Karpas-422 (cell line): ENCODE measurements at regions not wholly inside any gene's neighbourhood (a gene's known extent, or its start where the extent isn't known, plus 50 kb on each side); places are given as distances from the start of the nearest gene placed in this dataset.

Experiments
- DNase-seq: peaks from one replicate; pipeline ENCODE4 v3.0.0-alpha.2; 2015
- H2AFZ ChIP-seq: fragments of 200-600 bp; sonication (generic); 2 replicates; pipeline ENCODE4 v1.6.1; 2014; ENCODE audit warnings: antibody characterized with exemption, low read length, mixed read lengths
- H3K27ac ChIP-seq: fragments of 200-600 bp; sonication (generic); 2 replicates; pipeline ENCODE4 v1.5.1; 2014; ENCODE audit warnings: mild to moderate bottlenecking, low read length, moderate library complexity
- H3K27me3 ChIP-seq: fragments of 200-600 bp; sonication (generic); 2 replicates; pipeline ENCODE4 v1.6.1; 2014; ENCODE audit warnings: low read length, mixed read lengths
- H3K36me3 ChIP-seq: fragments of 200-600 bp; sonication (generic); 2 replicates; pipeline ENCODE4 v1.6.1; 2014; ENCODE audit warnings: low read length, mixed read lengths; ENCODE audit not compliant: insufficient read depth
- H3K4me1 ChIP-seq: fragments of 200-600 bp; sonication (generic); 2 replicates; pipeline ENCODE4 v1.6.1; 2014; ENCODE audit warnings: mild to moderate bottlenecking, low read length, mixed read lengths
- H3K4me2 ChIP-seq: fragments of 200-600 bp; sonication (generic); 2 replicates; pipeline ENCODE4 v1.6.1; 2014; ENCODE audit warnings: low read length, low read depth, mild to moderate bottlenecking; ENCODE audit not compliant: poor library complexity, severe bottlenecking
- H3K4me3 ChIP-seq: fragments of 200-600 bp; sonication (generic); 2 replicates; pipeline ENCODE4 v1.5.1; 2014; ENCODE audit warnings: mild to moderate bottlenecking, antibody characterized with exemption, low read length, mixed read lengths
- H3K79me2 ChIP-seq: fragments of 200-600 bp; sonication (generic); 2 replicates; pipeline ENCODE4 v1.6.1; 2014; ENCODE audit warnings: mild to moderate bottlenecking, low read length, mixed read lengths
- H3K9ac ChIP-seq: fragments of 200-600 bp; sonication (generic); 2 replicates; pipeline ENCODE4 v1.6.0; 2014; ENCODE audit warnings: low read length
- H3K9me2 ChIP-seq: fragments of 200-600 bp; sonication (generic), shearing (Covaris generic); replicated peaks from 2 replicates; pipeline ENCODE4 v1.6.0; 2014; ENCODE audit warnings: mild to moderate bottlenecking, low read length, moderate library complexity; ENCODE audit not compliant: insufficient read depth
- H3K9me3 ChIP-seq: fragments of 300-700, 200-600 bp; sonication (generic); 2 replicates; pipeline ENCODE4 v1.6.1; 2014; ENCODE audit warnings: low read length, mixed read lengths
- H4K20me1 ChIP-seq: fragments of 200-600 bp; sonication (generic); 2 replicates; pipeline ENCODE4 v1.6.1; 2014; ENCODE audit warnings: mild to moderate bottlenecking, antibody characterized with exemption, low read length, low read depth; ENCODE audit not compliant: insufficient read depth

DNA sequence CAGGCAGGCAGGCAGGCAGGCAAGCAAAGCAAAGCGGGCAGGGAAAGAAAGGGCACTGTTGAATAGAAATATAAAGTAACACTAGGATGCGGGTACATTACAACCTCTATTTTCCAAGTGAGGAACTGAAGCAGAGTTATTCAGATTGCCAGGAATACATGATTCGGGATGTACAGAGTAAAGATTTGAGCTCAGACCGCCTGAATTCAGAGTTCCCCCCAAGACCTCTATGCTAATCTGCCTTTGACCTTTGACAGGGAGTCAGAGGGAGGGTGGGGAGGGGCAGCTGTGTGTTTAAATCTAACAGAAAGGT lies 271.9 kb upstream of the SMIM31 start:
- Histone ChIP-seq H3K36me3 (no peaks in the 10 kb centered on the region), H4K20me1 (no peaks in the 10 kb centered on the region), H3K4me3 (no peak overlapping the region), H2AFZ (no peak overlapping the region), H3K9me2 (no peaks in the 10 kb centered on the region), H3K27me3 (0 out of 2 replicates have a peak, but pooled peaks cover 4% of the 10 kb centered on the region), H3K9me3 (no peaks in the 10 kb centered on the region), H3K9ac (no peak overlapping the region), H3K79me2 (no peaks in the 10 kb centered on the region), H3K27ac (no peak overlapping the region), H3K4me2 (no peak overlapping the region), H3K4me1 (no peaks in the 10 kb centered on the region)
- DNase-seq: no peak

DNA sequence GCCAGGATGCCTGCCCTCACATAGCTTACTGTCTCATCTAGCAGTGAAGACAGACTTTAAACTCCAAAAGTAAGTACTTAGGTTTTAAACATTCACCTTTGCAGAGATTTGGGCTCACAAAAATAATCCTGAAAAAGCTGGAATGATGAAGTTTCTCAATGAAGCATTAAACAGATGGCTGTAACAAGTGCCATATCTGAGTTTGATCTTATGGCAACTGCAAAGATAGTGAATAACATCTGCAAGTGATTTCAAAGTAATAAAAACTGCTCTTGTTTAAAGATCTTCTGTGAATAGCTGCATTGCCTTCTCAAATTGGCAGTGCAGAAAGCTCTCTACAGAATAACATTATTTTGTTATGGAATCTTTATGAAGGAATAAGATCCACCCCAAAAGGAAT lies 271.2 kb upstream of the SMIM31 start:
- H3K4me2 ChIP-seq: no peak overlapping the region
- H3K36me3 ChIP-seq: no peaks in the 10 kb centered on the region
- no peaks in the 10 kb centered on the region for H3K4me1 ChIP-seq
- no peak overlapping the region for H3K27ac ChIP-seq
- no peak overlapping the region for H2AFZ ChIP-seq
- H4K20me1 ChIP-seq: no peaks in the 10 kb centered on the region
- H3K9ac ChIP-seq: no peak overlapping the region
- DNase-seq: no peak
- H3K27me3 ChIP-seq: 0 out of 2 replicates have a peak, but pooled peaks cover 4% of the 10 kb centered on the region
- no peaks in the 10 kb centered on the region for H3K9me2 ChIP-seq
- H3K4me3 ChIP-seq: no peak overlapping the region
- no peaks in the 10 kb centered on the region for H3K9me3 ChIP-seq
- no peaks in the 10 kb centered on the region for H3K79me2 ChIP-seq

DNA sequence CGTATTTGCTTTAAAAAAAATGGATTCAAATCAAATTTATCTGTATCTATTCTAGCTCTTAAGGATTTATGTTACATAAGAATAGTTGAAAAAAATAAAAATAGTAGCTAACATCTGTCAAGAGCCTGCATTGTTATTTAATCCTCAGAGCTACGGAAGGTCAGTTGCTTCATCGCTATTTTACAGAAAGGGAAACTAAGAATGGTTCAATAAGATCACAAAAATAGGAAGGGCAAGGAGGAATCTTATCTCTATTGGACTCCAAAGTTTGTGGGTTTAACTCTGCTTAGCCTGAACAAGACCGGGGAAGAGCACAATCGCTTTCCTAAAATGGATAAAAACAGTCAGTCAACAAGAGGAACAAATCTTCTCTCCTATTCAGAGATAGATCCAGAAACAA lies 270.2 kb upstream of the SMIM31 start:
- H3K4me1 ChIP-seq: no peaks in the 10 kb centered on the region
- no peaks in the 10 kb centered on the region for H3K9me3 ChIP-seq
- no peaks in the 10 kb centered on the region for H3K9me2 ChIP-seq
- H4K20me1 ChIP-seq: no peaks in the 10 kb centered on the region
- H3K9ac ChIP-seq: no peak overlapping the region
- H3K4me2 ChIP-seq: no peak overlapping the region
- H3K36me3 ChIP-seq: no peaks in the 10 kb centered on the region
- H3K27me3 ChIP-seq: 0 out of 2 replicates have a peak, but pooled peaks cover 4% of the 10 kb centered on the region
- no peak overlapping the region for H3K4me3 ChIP-seq
- no peak overlapping the region for H2AFZ ChIP-seq
- DNase-seq: no peak
- no peaks in the 10 kb centered on the region for H3K79me2 ChIP-seq
- H3K27ac ChIP-seq: no peak overlapping the region

DNA sequence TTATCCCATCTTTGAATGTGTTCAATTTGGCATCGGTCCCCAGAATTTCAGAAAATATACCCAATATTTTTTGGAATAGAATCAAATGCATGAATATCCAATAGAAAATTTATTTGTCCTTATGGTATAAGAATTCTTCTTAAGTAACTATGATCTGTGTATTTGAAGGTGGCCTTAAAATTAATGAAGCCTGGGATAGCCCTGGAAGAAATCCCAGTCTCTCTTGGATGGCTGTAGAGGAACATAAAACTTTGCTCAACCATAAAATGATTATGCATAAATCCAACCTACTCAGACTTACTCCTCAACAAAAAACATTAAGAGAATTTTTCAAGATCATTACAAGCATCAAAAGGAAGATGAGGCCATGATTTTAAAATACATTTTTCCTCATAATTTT lies 269.4 kb upstream of the SMIM31 start:
- Histone ChIP-seq H3K4me2 (no peak overlapping the region), H3K27ac (no peak overlapping the region), H3K4me1 (no peaks in the 10 kb centered on the region), H3K79me2 (no peaks in the 10 kb centered on the region), H3K9ac (no peak overlapping the region), H3K27me3 (no peaks in the 10 kb centered on the region), H4K20me1 (no peaks in the 10 kb centered on the region), H2AFZ (no peak overlapping the region), H3K4me3 (no peak overlapping the region), H3K9me3 (no peaks in the 10 kb centered on the region), H3K36me3 (no peaks in the 10 kb centered on the region), H3K9me2 (no peaks in the 10 kb centered on the region)
- no peak for DNase-seq

DNA sequence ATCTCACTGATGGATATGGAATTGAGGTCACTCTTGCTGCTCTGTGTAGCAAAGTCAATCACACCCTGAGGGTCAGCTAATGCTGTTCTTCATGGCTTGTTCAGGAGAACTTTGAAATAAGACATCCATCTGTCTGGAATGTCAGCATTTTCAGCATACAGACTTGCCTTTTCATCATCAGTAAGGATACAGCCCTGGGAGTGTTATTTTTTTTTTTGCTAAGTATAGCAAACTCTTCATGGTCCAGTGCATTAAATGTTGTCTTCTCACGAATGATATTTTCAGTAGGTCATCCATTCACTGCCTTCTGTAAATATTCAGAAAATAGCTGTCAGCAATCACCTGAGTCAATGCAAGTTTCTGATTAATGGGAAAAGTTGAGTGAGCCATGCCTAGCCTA lies 268.8 kb upstream of the SMIM31 start:
- H3K4me3 ChIP-seq: no peak overlapping the region
- no peaks in the 10 kb centered on the region for H3K79me2 ChIP-seq
- no peaks in the 10 kb centered on the region for H4K20me1 ChIP-seq
- H3K9me3 ChIP-seq: no peaks in the 10 kb centered on the region
- H3K27ac ChIP-seq: no peak overlapping the region
- H3K9ac ChIP-seq: no peak overlapping the region
- no peaks in the 10 kb centered on the region for H3K27me3 ChIP-seq
- no peak overlapping the region for H3K4me2 ChIP-seq
- no peaks in the 10 kb centered on the region for H3K9me2 ChIP-seq
- DNase-seq: no peak
- no peaks in the 10 kb centered on the region for H3K36me3 ChIP-seq
- no peak overlapping the region for H2AFZ ChIP-seq
- H3K4me1 ChIP-seq: no peaks in the 10 kb centered on the region

DNA sequence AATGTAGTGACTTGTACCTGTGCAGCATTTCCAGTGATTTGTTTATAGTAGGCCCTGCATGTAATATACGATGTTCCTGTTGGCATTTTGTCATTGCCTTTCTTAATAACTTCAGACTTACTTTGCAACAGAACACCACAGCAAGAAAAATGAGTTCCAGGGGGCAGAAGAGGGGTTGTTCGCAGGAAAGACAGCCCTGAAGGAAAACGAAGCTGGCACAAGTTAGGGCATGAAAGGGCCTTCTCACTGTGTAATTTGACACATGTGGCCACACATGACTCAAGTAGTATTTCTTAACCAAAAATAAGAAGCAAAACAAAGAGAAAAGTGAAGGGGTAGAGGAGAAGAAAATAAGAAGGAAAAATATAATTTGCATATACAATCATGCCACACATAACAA lies 265.8 kb upstream of the SMIM31 start:
- Histone ChIP-seq H3K4me3 (no peak overlapping the region), H3K9me2 (no peaks in the 10 kb centered on the region), H3K4me1 (no peaks in the 10 kb centered on the region)

DNA sequence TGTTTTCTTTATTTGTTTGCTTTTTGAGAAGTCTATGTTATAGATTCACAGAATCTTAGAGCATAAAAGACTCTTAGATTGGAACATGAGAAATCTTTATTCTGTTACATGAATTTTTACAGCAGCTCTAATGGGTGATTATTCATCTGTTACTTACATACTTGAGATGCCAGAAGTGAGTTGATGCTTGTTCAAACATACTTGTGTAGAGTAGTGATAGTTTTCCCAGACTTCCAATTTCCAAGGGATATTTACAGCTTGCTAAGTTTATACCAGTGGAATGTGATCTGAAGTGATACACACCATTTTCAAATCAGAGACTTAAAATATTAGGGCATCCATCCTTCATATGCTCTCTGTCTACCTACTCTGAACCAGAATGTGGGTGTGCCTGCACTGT lies 252.9 kb upstream of the SMIM31 start:
- no peaks in the 10 kb centered on the region for H3K79me2 ChIP-seq
- H3K4me1 ChIP-seq: no peaks in the 10 kb centered on the region
- no peaks in the 10 kb centered on the region for H3K36me3 ChIP-seq
- no peaks in the 10 kb centered on the region for H3K9me2 ChIP-seq
- H3K4me2 ChIP-seq: no peak overlapping the region
- H3K27me3 ChIP-seq: no peaks in the 10 kb centered on the region
- H2AFZ ChIP-seq: no peak overlapping the region
- no peaks in the 10 kb centered on the region for H4K20me1 ChIP-seq
- no peak overlapping the region for H3K27ac ChIP-seq
- H3K9ac ChIP-seq: no peak overlapping the region
- no peak overlapping the region for H3K4me3 ChIP-seq
- DNase-seq: no peak
- H3K9me3 ChIP-seq: no peaks in the 10 kb centered on the region

More for the DNA sequence above, 265.8 kb upstream of the SMIM31 start:
- H3K79me2 ChIP-seq: no peaks in the 10 kb centered on the region
- no peaks in the 10 kb centered on the region for H3K27me3 ChIP-seq
- no peaks in the 10 kb centered on the region for H3K9me3 ChIP-seq
- no peaks in the 10 kb centered on the region for H3K36me3 ChIP-seq
- no peak overlapping the region for H3K9ac ChIP-seq
- H3K4me2 ChIP-seq: no peak overlapping the region
- no peaks in the 10 kb centered on the region for H4K20me1 ChIP-seq
- H3K27ac ChIP-seq: no peak overlapping the region
- DNase-seq: no peak
- no peak overlapping the region for H2AFZ ChIP-seq

DNA sequence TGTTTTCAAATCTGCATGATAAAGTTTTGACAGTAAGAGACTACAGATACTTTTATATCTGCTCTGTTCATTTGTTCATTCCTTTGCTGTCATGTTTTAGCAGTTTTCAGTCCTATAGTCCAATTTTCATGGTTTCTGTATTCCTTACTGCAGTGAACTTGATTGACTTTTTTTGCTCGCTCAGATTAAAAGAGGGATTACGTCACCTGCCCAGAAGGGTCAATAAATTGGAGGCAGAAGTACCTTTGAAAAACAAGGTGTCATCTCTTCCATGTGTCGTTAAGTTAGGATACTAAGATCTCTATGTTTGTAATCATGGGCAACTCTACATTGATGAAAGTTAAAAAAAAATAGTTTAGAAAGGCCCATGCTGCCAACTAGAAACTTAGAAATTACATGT lies 250.1 kb upstream of the SMIM31 start:
- H3K36me3 ChIP-seq: no peaks in the 10 kb centered on the region
- no peaks in the 10 kb centered on the region for H3K79me2 ChIP-seq
- no peak for DNase-seq
- no peaks in the 10 kb centered on the region for H3K27me3 ChIP-seq
- H3K9me3 ChIP-seq: no peaks in the 10 kb centered on the region
- no peak overlapping the region for H3K27ac ChIP-seq
- no peak overlapping the region for H3K9ac ChIP-seq
- H4K20me1 ChIP-seq: no peaks in the 10 kb centered on the region
- H3K4me2 ChIP-seq: no peak overlapping the region
- no peaks in the 10 kb centered on the region for H3K9me2 ChIP-seq
- H3K4me1 ChIP-seq: no peaks in the 10 kb centered on the region
- no peak overlapping the region for H3K4me3 ChIP-seq
- H2AFZ ChIP-seq: no peak overlapping the region

DNA sequence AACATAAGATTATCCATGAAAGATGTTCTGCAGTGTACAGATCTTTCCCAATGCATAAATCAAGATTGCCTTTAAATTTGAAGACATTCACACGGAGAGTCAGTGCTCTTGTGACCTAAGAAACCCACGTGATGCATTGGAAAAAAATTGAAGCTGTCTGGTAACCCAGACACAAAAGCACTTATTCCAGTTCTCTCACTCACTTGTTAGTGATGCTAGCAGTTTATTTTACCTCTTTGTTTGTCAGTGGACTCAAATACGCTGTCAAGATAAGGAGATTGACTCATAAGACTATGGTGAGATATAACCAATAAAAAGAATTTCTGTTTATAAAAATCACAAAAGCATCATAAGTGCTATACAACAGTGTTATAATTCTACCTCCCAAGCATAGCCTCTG lies 245.8 kb upstream of the SMIM31 start:
- H2AFZ ChIP-seq: no peak overlapping the region
- H3K9me3 ChIP-seq: no peaks in the 10 kb centered on the region
- peaks cover 15% of the 10 kb centered on the region for H3K4me1 ChIP-seq
- no peak for DNase-seq
- H3K9me2 ChIP-seq: no peaks in the 10 kb centered on the region
- no peak overlapping the region for H3K4me2 ChIP-seq
- no peak overlapping the region for H3K27ac ChIP-seq
- no peaks in the 10 kb centered on the region for H3K36me3 ChIP-seq
- no peaks in the 10 kb centered on the region for H4K20me1 ChIP-seq
- H3K79me2 ChIP-seq: no peaks in the 10 kb centered on the region
- no peak overlapping the region for H3K9ac ChIP-seq
- no peak overlapping the region for H3K4me3 ChIP-seq
- H3K27me3 ChIP-seq: no peaks in the 10 kb centered on the region
